GM10266 (cell line): ENCODE measurements at regions not wholly inside any gene's neighbourhood (a gene's known extent, or its start where the extent isn't known, plus 50 kb on each side); places are given as distances from the start of the nearest gene placed in this dataset.

Experiments
- DNase-seq: peaks from one replicate; pipeline ENCODE4 v3.0.0; 2012; ENCODE audit errors: extremely low spot score
- CTCF ChIP-seq: IDR thresholded peaks from 2 replicates; pipeline ENCODE4 v1.5.1; 2012; ENCODE audit warnings: mild to moderate bottlenecking, low read depth; ENCODE audit not compliant: control insufficient read depth, insufficient read depth; ENCODE audit errors: missing control alignments

- no peak for DNase-seq
- no peak for TF ChIP-seq CTCF
Measured at GRCh38 chr2:53463806-53464726, 303.5 kb upstream of the CHAC2 start.

- no peak for DNase-seq
- no peak for TF ChIP-seq CTCF
Measured at GRCh38 chr2:53460937-53461336, 306.7 kb upstream of the CHAC2 start.

- no peak for TF ChIP-seq CTCF
- no peak for DNase-seq
Measured at GRCh38 chr2:53460347-53460746, 307.3 kb upstream of the CHAC2 start.

GRCh38 chr2:53455094-53455493 lies 312.5 kb upstream of the CHAC2 start:
- no peak for TF ChIP-seq CTCF
- DNase-seq, result no peak

- TF ChIP-seq CTCF, result no peak
- DNase-seq, result no peak
Measured at GRCh38 chr2:53452957-53453748, 314.5 kb upstream of the CHAC2 start.

GRCh38 chr2:53452400-53452799 lies 315.2 kb upstream of the CHAC2 start:
- no peak for TF ChIP-seq CTCF
- DNase-seq, result no peak
